ENCODE measurements at regions not wholly inside any gene's neighbourhood (a gene's known extent, or its start where the extent isn't known, plus 50 kb on each side); places are given as distances from the start of the nearest gene placed in this dataset.

- TF ChIP-seq EP300 (conservative IDR thresholded peaks at IDR 0.05; ENCODE audit: poor library complexity, severe bottlenecking), result no peak
- TF ChIP-seq SMC3 (conservative IDR thresholded peaks at IDR 0.05; ENCODE audit: poor library complexity), result no peak
- TF ChIP-seq EZH2 (IDR thresholded peaks at IDR 0.05; ENCODE audit: borderline replicate concordance, insufficient read depth, low read length, poor library complexity, severe bottlenecking), result no peak
- TF ChIP-seq CTCF (IDR thresholded peaks at IDR 0.05; ENCODE audit: poor library complexity, severe bottlenecking), result no peak
These were observed 131.1 kb upstream of the PPP2R3A start for GRCh38 chr3:135834465-135834864.

All from neural cell (in vitro differentiated cells).